ENCODE measurements at regions not wholly inside any gene's neighbourhood (a gene's known extent, or its start where the extent isn't known, plus 50 kb on each side); places are given as distances from the start of the nearest gene placed in this dataset.

GRCh38 chr14:81679226-81679625 lies 145.6 kb upstream of the SEL1L start:
- TF ChIP-seq CTCF (IDR thresholded peaks at IDR 0.05; ENCODE audit: low read depth, low read length) (no peak), MYC (IDR thresholded peaks at IDR 0.05; ENCODE audit: low read depth, low read length) (no peak), MAX (IDR thresholded peaks at IDR 0.05; ENCODE audit: low read depth, low read length) (no peak), POLR2A (IDR thresholded peaks at IDR 0.05; ENCODE audit: extremely low read depth, insufficient read length) (no peak)

All from NB4 (cell line).